Hepatocyte (in vitro differentiated cells): ENCODE measurements at regions not wholly inside any gene's neighbourhood (a gene's known extent, or its start where the extent isn't known, plus 50 kb on each side); places are given as distances from the start of the nearest gene placed in this dataset.

Source experiments
- EZH2 ChIP-seq: fragments of 200-600 bp; sonication (generic); IDR thresholded peaks from 2 replicates; pipeline ENCODE4 v1.6.1; 2016; ENCODE audit warnings: antibody characterized with exemption, mild to moderate bottlenecking, borderline replicate concordance
- TF ChIP-seq, protein P1 (sequence below): fragments of 200-600 bp; sonication (generic); IDR thresholded peaks from 2 replicates; pipeline ENCODE4 v1.5.1; 2016; ENCODE audit warnings: antibody characterized with exemption, mild to moderate bottlenecking; ENCODE audit not compliant: poor library complexity

DNA sequence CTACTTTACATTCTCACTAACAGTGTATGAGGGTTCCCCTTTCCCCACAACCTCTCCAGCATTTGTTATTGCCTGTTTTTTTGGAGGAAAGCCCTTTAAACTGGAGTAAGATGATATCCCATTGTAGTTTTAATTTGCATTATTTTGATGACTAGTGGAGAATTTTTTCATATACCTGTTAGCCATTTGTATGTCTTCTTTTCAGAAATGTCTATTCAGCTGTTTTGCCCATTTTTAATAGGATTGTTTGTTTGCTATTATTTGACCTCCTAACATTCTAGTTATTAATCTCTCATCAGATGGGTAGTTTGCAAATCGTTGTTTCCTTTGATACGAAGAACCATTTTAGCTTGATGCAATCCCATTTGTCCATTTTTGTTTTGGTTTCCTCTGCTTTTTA lies 165.0 kb downstream of the GLUL start:
- TF ChIP-seq, protein P1, sequence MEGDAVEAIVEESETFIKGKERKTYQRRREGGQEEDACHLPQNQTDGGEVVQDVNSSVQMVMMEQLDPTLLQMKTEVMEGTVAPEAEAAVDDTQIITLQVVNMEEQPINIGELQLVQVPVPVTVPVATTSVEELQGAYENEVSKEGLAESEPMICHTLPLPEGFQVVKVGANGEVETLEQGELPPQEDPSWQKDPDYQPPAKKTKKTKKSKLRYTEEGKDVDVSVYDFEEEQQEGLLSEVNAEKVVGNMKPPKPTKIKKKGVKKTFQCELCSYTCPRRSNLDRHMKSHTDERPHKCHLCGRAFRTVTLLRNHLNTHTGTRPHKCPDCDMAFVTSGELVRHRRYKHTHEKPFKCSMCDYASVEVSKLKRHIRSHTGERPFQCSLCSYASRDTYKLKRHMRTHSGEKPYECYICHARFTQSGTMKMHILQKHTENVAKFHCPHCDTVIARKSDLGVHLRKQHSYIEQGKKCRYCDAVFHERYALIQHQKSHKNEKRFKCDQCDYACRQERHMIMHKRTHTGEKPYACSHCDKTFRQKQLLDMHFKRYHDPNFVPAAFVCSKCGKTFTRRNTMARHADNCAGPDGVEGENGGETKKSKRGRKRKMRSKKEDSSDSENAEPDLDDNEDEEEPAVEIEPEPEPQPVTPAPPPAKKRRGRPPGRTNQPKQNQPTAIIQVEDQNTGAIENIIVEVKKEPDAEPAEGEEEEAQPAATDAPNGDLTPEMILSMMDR: no peak
- no peak for TF ChIP-seq EZH2
